SJCRH30 (cell line): ENCODE measurements at regions not wholly inside any gene's neighbourhood (a gene's known extent, or its start where the extent isn't known, plus 50 kb on each side); places are given as distances from the start of the nearest gene placed in this dataset.
A peak's percentile ranks its signal among the peaks of the same experiment; 100 is the strongest.

Source experiments
- DNase-seq, 2 experiments: peaks; one replicate each; pipeline ENCODE4 v3.0.0-alpha.2; 2015 to 2020
- H3K27ac ChIP-seq: fragments of 250-450 bp; sonication (Bioruptor Pico); 2 replicates; pipeline ENCODE4 v1.5.1; 2020; ENCODE audit warnings: mild to moderate bottlenecking, moderate library complexity
- H3K27me3 ChIP-seq: fragments of 250-450 bp; sonication (Bioruptor Pico); 2 replicates; pipeline ENCODE4 v1.5.1; 2020; ENCODE audit warnings: mild to moderate bottlenecking, moderate library complexity
- H3K36me3 ChIP-seq: fragments of 250-450 bp; sonication (Bioruptor Pico); 2 replicates; pipeline ENCODE4 v1.5.1; 2020; ENCODE audit warnings: mild to moderate bottlenecking, moderate library complexity
- H3K4me1 ChIP-seq: fragments of 250-450 bp; sonication (Bioruptor Pico); 2 replicates; pipeline ENCODE4 v1.5.1; 2020; ENCODE audit warnings: mild to moderate bottlenecking, moderate library complexity
- H3K4me3 ChIP-seq: fragments of 250-450 bp; sonication (Bioruptor Pico); 2 replicates; pipeline ENCODE4 v1.5.1; 2020; ENCODE audit warnings: mild to moderate bottlenecking, moderate library complexity
- H3K9me3 ChIP-seq: fragments of 250-450 bp; sonication (Bioruptor Pico); replicated peaks from 2 replicates; pipeline ENCODE4 v1.5.1; 2020; ENCODE audit warnings: mild to moderate bottlenecking, moderate library complexity

DNA sequence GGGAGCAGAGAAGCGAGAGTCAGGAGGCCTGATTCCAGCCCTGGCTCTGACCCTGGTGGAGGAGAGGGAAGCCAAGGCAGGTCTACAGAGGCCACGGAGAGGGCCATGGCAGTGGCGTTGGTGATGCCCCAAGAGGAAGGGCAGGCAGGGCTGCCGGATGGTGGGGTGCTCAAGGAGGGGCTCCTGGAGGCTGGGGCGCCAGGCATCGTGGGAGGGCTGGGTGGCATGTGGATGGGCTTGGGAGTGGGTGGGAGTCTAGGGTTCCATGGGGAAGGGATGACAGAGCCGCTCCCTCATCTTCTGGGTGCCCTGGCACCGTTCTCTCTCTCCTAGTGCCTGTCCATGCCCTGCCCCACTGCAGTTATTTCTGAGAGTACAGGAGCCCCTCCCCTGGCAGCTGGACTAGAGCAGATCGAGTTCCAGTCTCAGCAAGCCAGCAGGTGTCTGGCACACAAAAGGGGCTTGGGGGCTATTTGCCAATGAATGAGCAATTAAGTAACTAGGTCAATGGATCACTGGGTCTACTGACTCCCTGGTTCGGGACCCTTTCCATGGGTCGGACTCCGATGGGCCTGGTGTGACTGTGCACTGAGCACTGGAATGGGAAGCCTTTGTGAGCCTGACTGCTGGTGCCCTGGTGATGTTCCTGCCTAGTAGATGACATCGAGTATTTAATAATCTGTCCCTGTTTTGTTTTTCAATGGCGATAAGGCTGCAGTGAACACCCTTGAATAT is 570.0 kb downstream of the TBC1D22A start:
- no peak for DNase-seq
- H3K36me3 ChIP-seq = no peaks in the 10 kb centered on the region
- H3K4me3 ChIP-seq = no peak overlapping the region
- no peaks in the 10 kb centered on the region for H3K4me1 ChIP-seq
- no peaks in the 10 kb centered on the region for H3K9me3 ChIP-seq
- no peak overlapping the region for H3K27ac ChIP-seq
- no peaks in the 10 kb centered on the region; the same call in 1 of the 2 replicates for H3K27me3 ChIP-seq

DNA sequence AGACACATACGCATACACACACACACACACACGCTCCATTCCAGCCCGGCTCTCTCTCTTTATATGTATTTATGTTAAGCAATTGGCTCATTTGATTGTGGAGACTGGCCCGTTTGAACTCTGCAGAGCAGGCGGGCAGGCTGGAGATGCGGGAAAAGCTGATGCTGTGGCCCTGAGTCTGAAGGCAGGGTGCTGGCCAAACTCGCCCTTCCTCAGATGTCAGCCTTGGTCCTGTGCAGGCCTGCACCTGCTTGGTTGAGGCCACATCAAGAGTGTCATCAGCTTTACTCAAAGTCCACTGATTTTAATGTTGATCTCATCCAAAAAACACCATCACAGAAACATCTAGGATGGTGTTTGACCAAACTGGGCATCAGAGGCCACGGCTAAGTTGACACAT is 569.3 kb downstream of the TBC1D22A start:
- DNase-seq = no peak
- Histone ChIP-seq H3K9me3 (no peaks in the 10 kb centered on the region), H3K27me3 (no peaks in the 10 kb centered on the region; the same call in 1 of the 2 replicates), H3K4me3 (no peak overlapping the region), H3K27ac (no peak overlapping the region), H3K4me1 (no peaks in the 10 kb centered on the region), H3K36me3 (no peaks in the 10 kb centered on the region)

- no peak overlapping the region for H3K27ac ChIP-seq
Measured at GRCh38 chr22:47329727-47330650, 567.5 kb downstream of the TBC1D22A start.

DNA sequence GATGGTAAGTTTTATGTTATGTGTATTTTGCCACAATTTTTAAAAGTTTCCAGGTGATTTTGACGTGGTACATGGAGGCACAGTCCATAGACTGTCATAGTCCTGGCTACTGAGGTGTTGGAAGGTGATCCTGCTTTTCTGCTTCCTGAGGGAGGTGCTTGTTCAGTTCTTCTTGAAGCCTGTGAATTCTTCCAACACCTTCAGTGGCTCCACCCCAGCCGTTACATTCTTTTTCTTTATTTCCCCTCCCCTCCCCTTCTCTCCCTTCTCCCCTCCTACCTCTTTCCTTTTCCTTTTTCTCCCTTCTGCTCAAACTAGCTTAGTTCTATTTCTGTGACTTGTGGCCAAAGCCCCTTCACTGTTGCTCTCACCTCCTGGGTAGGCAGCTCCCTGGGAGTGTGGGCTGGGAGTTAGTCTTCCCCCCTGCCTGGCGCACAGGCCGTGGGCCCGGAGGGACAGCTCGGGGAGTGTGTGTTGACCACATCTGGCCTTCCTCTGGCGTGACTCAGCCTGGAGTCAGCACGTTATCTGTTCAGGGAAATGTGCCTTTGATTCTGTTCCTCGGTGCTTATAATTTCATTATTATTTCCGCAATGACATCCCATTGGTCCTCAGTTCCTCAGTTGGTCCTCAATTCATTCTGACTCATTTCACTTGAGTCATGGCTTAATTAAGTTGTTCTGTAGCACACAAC is 566.2 kb downstream of the TBC1D22A start:
- Histone ChIP-seq H3K36me3 (no peaks in the 10 kb centered on the region), H3K27me3 (no peaks in the 10 kb centered on the region; the same call in 1 of the 2 replicates), H3K9me3 (no peaks in the 10 kb centered on the region), H3K4me1 (no peaks in the 10 kb centered on the region), H3K4me3 (no peak overlapping the region), H3K27ac (no peak overlapping the region)
- DNase-seq = peak; percentile 17 to 23

More at GRCh38 chr22:47329727-47330650, 567.5 kb downstream of the TBC1D22A start:
- no peaks in the 10 kb centered on the region for H3K9me3 ChIP-seq
- no peak overlapping the region for H3K4me3 ChIP-seq
- no peaks in the 10 kb centered on the region for H3K4me1 ChIP-seq
- no peaks in the 10 kb centered on the region; the same call in 1 of the 2 replicates for H3K27me3 ChIP-seq
- no peaks in the 10 kb centered on the region for H3K36me3 ChIP-seq
- no peak for DNase-seq

GRCh38 chr22:47327241-47327640 is 564.8 kb downstream of the TBC1D22A start:
- Histone ChIP-seq H3K27ac (no peak overlapping the region), H3K4me3 (no peak overlapping the region), H3K27me3 (no peaks in the 10 kb centered on the region; the same call in 1 of the 2 replicates), H3K36me3 (no peaks in the 10 kb centered on the region), H3K9me3 (no peaks in the 10 kb centered on the region), H3K4me1 (no peaks in the 10 kb centered on the region)
- DNase-seq = no peak

GRCh38 chr22:47325249-47325648 is 562.8 kb downstream of the TBC1D22A start:
- Histone ChIP-seq H3K27me3 (no peaks in the 10 kb centered on the region; the same call in 1 of the 2 replicates), H3K4me3 (no peak overlapping the region), H3K4me1 (no peaks in the 10 kb centered on the region), H3K9me3 (no peaks in the 10 kb centered on the region), H3K36me3 (no peaks in the 10 kb centered on the region), H3K27ac (no peak overlapping the region)
- DNase-seq = no peak

GRCh38 chr22:47324435-47324990 is 562.1 kb downstream of the TBC1D22A start:
- no peak for DNase-seq
- Histone ChIP-seq H3K4me3 (no peak overlapping the region), H3K9me3 (no peaks in the 10 kb centered on the region), H3K27me3 (no peaks in the 10 kb centered on the region), H3K27ac (no peak overlapping the region), H3K36me3 (no peaks in the 10 kb centered on the region), H3K4me1 (no peaks in the 10 kb centered on the region)

DNA sequence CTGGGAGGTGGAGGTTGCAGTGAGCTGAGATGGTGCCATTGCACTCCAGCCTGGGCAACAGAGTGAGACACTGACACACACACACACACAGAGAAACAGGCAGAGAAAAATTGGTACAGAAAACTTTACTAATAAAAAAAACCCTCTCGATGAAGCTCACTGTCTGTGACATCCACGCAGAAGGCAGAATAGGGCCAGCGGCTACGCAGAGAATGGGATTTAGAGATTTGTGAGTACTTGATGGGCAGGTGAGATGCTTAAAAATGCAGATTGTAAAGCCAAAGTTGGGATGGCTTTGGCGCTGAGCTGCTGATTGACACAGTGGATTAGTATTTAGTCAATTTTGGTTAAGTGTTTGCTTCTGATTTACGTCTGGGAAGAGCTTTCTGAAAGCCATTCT is 561.1 kb downstream of the TBC1D22A start:
- H3K9me3 ChIP-seq = no peaks in the 10 kb centered on the region
- H3K27me3 ChIP-seq = no peaks in the 10 kb centered on the region
- H3K4me1 ChIP-seq = no peaks in the 10 kb centered on the region
- no peak overlapping the region for H3K4me3 ChIP-seq
- no peak overlapping the region for H3K27ac ChIP-seq
- no peak for DNase-seq
- no peaks in the 10 kb centered on the region for H3K36me3 ChIP-seq

DNA sequence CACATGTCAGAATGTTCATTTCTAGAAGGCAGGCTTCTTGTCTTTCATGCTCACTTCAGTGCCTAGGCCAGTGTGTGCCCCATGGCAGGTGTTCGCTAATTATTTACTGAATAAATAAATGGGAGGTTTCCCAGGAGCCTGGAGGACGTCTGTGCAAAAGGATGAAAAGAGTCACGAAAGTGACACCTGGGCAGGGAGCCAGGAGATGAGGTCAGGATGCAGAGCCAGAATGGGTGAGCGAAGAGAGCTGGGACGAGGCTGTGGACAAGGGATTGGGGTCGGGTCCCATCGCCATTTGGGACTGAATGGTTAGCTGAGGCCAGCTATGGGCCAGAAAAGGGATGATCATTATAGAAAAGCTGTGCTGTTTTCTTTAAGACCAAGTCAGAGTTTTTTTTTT is 560.4 kb downstream of the TBC1D22A start:
- H3K9me3 ChIP-seq = no peaks in the 10 kb centered on the region
- no peaks in the 10 kb centered on the region for H3K27me3 ChIP-seq
- DNase-seq = no peak
- H3K4me3 ChIP-seq = no peak overlapping the region
- no peak overlapping the region for H3K27ac ChIP-seq
- H3K4me1 ChIP-seq = no peaks in the 10 kb centered on the region
- H3K36me3 ChIP-seq = no peaks in the 10 kb centered on the region

DNA sequence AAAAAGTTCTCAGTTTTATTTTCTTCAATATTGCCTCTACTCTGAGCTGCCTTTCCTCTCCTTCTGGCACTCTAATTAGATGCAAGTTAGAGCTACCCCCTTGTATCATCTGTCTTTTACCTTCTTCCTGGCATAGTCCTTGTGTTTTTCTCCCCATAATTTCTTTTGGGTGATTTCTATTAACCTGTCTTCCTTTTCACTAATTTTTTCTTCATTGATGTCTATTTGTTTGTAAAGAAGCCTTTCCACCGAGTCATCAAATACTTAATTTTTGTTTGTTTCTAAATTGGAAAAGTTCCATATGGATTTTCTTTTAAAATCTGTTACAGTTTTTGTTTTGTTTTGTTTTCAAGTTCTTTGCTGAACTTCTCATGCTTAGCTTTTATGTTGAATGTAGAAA is 558.1 kb downstream of the TBC1D22A start:
- no peaks in the 10 kb centered on the region for H3K36me3 ChIP-seq
- H3K4me3 ChIP-seq = no peak overlapping the region
- no peak overlapping the region for H3K27ac ChIP-seq
- no peaks in the 10 kb centered on the region for H3K27me3 ChIP-seq
- DNase-seq = no peak
- no peaks in the 10 kb centered on the region for H3K4me1 ChIP-seq
- H3K9me3 ChIP-seq = no peaks in the 10 kb centered on the region

- Histone ChIP-seq H3K4me3 (no peak overlapping the region), H3K27me3 (no peaks in the 10 kb centered on the region), H3K36me3 (no peaks in the 10 kb centered on the region), H3K4me1 (no peaks in the 10 kb centered on the region), H3K27ac (no peak overlapping the region), H3K9me3 (no peaks in the 10 kb centered on the region)
- no peak for DNase-seq
Measured at GRCh38 chr22:47318041-47318737, 555.7 kb downstream of the TBC1D22A start.

DNA sequence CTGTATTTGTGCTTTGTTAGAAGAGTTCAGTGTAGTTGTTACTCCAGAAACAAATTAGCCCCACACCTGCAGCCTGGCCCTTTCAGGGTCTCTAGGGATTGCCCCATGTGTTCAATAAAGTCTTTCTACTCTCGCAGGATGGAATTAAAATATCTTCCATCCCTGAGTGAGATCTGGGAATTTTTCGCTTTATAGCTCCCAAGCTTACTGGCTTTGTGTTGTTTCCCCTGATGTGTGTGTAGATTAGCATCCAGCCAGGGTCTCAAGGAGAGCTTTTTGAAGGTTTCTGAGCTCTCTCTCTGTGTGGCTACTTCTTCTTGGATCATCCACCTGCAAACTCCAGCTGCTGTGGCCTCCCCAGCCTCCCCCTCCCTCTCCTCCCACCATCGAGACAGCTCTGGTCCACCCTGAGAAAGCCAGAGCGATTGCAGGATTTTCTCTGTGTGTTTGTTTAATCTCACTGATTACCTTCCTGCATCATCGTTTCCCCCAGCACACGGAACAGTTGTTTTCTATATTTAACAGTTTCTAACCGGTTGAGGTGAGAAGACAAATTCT is 553.5 kb downstream of the TBC1D22A start:
- H3K4me3 ChIP-seq = no peak overlapping the region
- H3K36me3 ChIP-seq = no peaks in the 10 kb centered on the region
- H3K27me3 ChIP-seq = no peaks in the 10 kb centered on the region
- no peaks in the 10 kb centered on the region for H3K4me1 ChIP-seq
- H3K27ac ChIP-seq = no peak overlapping the region
- no peaks in the 10 kb centered on the region for H3K9me3 ChIP-seq
- peak in 1 of 2 experiments; percentile 24 for DNase-seq

DNA sequence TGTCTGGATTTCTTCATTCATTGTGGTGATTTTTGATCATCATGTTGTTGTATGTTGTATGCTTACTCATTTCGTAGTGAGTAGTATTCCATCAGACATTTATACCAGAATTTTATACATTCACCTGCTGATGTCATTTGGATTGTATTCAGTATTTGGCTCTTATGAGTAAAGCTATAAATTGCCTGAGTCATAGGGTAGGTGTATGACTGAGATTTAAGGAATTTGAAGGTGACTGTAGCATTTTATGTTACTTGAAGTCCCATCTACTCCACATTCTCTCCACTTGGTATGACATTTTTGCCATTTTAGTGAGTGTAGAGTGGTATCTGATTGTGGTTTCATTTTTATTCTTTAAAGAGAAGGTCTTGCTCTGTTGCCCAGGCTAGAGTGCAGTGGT is 548.2 kb downstream of the TBC1D22A start:
- no peaks in the 10 kb centered on the region for H3K27me3 ChIP-seq
- no peaks in the 10 kb centered on the region for H3K9me3 ChIP-seq
- peaks cover 23% of the 10 kb centered on the region for H3K4me1 ChIP-seq
- DNase-seq = no peak
- H3K36me3 ChIP-seq = no peaks in the 10 kb centered on the region
- H3K27ac ChIP-seq = peak overlapping the region; percentile 88
- H3K4me3 ChIP-seq = no peak overlapping the region

GRCh38 chr22:47309946-47310345 is 547.5 kb downstream of the TBC1D22A start:
- Histone ChIP-seq H3K4me3 (no peak overlapping the region), H3K4me1 (peaks cover 23% of the 10 kb centered on the region), H3K36me3 (no peaks in the 10 kb centered on the region), H3K27ac (peak overlapping the region; percentile 88), H3K9me3 (no peaks in the 10 kb centered on the region), H3K27me3 (no peaks in the 10 kb centered on the region)
- peak; percentile 29 to 53 for DNase-seq
